ENCODE measurements at regions not wholly inside any gene's neighbourhood (a gene's known extent, or its start where the extent isn't known, plus 50 kb on each side); places are given as distances from the start of the nearest gene placed in this dataset.

GRCh38 chr9:84492366-84493159, 152.0 kb upstream of the SLC28A3 start:
- TF ChIP-seq GATA2 (IDR thresholded peaks at IDR 0.05; ENCODE audit: low read depth, low read length) (no peak), GATA3 (IDR thresholded peaks at IDR 0.05; ENCODE audit: low read depth, low read length) (no peak)
